Right lung (tissue), 2 donors: ENCODE measurements at regions not wholly inside any gene's neighbourhood (a gene's known extent, or its start where the extent isn't known, plus 50 kb on each side); places are given as distances from the start of the nearest gene placed in this dataset.

ENCODE experiments used
- DNase-seq, 2 donors: peaks; one replicate each; pipeline ENCODE4 v3.0.0-alpha.2; 2013

GRCh38 chr3:22994781-22995180, 208.3 kb upstream of the UBE2E2 start:
- no peak for DNase-seq

GRCh38 chr3:22996920-22997571, 206.1 kb upstream of the UBE2E2 start:
- DNase-seq = no peak

GRCh38 chr3:23000371-23000770, 202.8 kb upstream of the UBE2E2 start:
- DNase-seq = peak; percentile 38 to 44

- no peak for DNase-seq
Measured at GRCh38 chr3:23002151-23002550, 201.0 kb upstream of the UBE2E2 start.

- peak; percentile 49 to 53 for DNase-seq
Measured at GRCh38 chr3:23002836-23003732, 200.0 kb upstream of the UBE2E2 start.

GRCh38 chr3:23003733-23004046, 199.4 kb upstream of the UBE2E2 start:
- DNase-seq = no peak

GRCh38 chr3:23004971-23005370, 198.2 kb upstream of the UBE2E2 start:
- DNase-seq = no peak

GRCh38 chr3:23017801-23018200, 185.3 kb upstream of the UBE2E2 start:
- DNase-seq = no peak

GRCh38 chr3:23019596-23020300, 183.4 kb upstream of the UBE2E2 start:
- DNase-seq = no peak

- no peak for DNase-seq
Measured at GRCh38 chr3:23028294-23028693, 174.8 kb upstream of the UBE2E2 start.

- DNase-seq = no peak
Measured at GRCh38 chr3:23029001-23029400, 174.1 kb upstream of the UBE2E2 start.

GRCh38 chr3:23035927-23036640, 167.0 kb upstream of the UBE2E2 start:
- DNase-seq = no peak

GRCh38 chr3:23036728-23037127, 166.4 kb upstream of the UBE2E2 start:
- DNase-seq = no peak

GRCh38 chr3:23038471-23038870, 164.7 kb upstream of the UBE2E2 start:
- peak; percentile 63 to 64 for DNase-seq

- no peak for DNase-seq
Measured at GRCh38 chr3:23041918-23042696, 161.0 kb upstream of the UBE2E2 start.

- no peak for DNase-seq
Measured at GRCh38 chr3:23044463-23044862, 158.7 kb upstream of the UBE2E2 start.

- DNase-seq = no peak
Measured at GRCh38 chr3:23046536-23046935, 156.6 kb upstream of the UBE2E2 start.

- DNase-seq = no peak
Measured at GRCh38 chr3:23051240-23052140, 151.6 kb upstream of the UBE2E2 start.

- DNase-seq = no peak
Measured at GRCh38 chr3:23052208-23052607, 150.9 kb upstream of the UBE2E2 start.

- DNase-seq = no peak
Measured at GRCh38 chr3:23052620-23053019, 150.5 kb upstream of the UBE2E2 start.
